ENCODE measurements at regions not wholly inside any gene's neighbourhood (a gene's known extent, or its start where the extent isn't known, plus 50 kb on each side); places are given as distances from the start of the nearest gene placed in this dataset.
"Not testable (repeated sequence)": the region's sequence is repeated elsewhere in the genome, so short reads cannot be mapped to it uniquely, and the experiment has no call there.

DNA sequence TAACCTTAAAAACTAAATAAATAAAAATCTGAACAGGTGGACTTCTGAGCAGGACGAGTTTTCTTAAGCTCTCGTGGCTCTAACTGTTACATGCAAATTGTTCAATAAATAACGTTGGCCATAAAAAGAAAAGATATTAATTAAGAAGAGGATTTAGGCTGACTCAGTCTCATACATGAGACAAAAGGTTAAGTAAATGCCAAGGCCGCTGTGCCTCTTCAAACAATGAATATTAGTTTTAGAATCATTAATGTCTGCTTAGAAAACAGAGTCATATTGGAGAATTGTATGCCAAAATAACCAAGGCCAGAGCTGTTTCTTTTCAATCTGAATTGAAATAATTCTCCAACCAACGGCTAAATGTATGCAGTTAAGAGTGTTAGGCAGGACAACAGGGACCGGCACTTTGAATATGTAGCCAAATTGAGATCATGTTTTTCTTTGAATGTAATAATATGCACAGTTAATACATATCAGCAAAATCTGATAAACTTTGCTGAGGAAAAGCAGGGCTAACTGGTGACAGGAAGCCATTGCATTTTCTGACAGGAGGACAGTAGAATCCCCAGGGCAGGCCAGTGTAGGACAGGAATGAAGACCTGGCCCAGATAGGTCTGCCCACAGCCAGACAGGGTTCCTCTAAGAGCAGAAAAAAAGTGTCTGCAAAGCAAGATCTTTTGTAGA is 1041.4 kb upstream of the FANCL start:
- no peak for DNase-seq (ENCODE audit: low read depth, low spot score)

DNA sequence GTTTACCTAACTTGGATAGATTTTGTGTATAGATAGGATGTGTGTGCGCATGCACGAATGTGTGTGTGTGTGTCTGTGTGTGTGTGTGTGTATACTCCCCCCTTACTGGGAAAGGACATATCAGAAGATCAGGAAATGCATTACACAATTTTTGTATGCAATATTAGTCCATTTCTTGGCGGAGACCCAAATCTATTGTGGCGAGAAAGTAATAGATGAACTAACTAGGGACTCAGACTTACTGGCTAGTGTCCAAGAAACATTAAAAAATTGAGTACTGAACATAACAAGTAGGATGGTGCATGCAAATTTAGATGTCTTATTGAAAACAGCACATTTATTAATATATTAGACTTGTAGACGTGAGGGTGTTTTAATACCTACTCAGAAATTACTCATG is 1036.5 kb upstream of the FANCL start:
- no peak for DNase-seq (ENCODE audit: low read depth, low spot score)

DNA sequence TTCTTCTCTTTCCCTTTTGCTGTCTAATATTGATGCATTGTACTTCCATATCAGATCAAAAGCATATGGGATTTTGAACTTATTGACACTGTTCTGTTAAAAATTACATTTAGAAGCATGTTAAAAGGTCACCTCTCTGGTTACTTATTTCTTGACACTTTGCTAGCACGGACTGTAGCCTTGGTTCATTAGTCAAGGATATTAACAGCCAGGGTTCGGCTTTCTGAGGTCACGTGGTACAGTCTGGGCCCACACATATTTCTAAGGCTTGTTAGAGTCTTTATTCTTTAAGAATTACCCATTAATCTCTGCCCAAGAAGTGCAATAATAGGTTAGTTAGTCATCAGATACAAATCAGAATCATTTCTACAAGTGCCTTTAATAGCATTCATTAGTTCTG is 1035.8 kb upstream of the FANCL start:
- no peak for DNase-seq (ENCODE audit: low read depth, low spot score)

DNA sequence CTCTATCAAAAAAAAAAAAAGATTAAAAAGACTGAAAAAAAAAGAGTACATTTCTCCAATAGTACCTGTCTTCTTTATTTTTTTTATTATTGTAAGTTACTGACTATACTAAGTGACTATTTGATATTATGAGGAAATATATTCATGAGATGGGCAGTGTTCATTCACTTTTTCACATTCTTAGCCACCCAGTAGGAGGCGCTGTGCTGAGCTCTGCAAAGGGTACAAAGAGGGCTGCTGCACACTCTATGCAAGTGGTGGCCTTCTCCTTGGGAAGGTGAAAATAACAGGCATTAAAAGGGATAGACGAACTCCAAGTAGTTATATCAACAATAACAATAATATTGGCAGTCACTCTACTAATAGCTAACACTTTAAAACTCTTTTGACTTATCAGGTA is 1034.9 kb upstream of the FANCL start:
- DNase-seq (ENCODE audit: low read depth, low spot score) = no peak

DNA sequence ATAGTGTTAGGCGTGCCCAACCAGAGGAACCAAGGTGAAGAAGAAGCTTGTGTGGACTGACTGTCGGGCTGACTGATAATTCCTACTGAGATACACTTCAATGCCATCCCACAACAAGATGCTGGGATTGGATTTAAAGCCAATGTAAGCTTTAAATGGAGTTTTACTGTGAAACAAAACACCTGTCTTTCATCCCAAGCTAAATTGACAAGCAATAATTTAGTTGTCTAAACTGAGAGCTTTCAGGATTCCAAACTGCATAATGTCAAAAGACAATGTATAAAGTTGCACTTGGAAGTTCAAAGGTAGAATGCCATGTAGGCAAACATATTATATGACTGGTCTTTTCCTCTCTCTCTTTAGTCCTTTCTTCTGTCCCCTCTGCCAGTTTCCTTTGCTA is 1025.3 kb upstream of the FANCL start:
- no peak for DNase-seq (ENCODE audit: low read depth, low spot score)

DNA sequence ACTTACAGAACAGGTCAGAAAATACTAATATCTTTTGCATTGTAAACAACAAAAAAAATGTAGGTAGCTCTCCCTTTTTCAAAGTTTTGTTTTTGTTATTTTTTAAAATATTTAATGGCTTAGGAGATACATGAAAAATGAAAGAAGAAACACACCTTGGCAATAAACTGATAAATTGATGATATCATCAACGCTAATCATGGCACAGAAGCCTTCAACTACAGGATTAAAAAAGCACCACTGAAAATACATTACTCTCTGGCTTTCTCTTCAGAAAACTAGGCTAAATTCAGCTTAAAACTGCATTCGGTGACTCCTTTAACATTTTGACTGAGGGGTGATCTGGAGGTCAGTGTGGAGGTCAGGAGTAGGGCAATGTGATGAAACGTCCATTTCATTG is 1018.8 kb upstream of the FANCL start:
- DNase-seq (ENCODE audit: low read depth, low spot score) = no peak

DNA sequence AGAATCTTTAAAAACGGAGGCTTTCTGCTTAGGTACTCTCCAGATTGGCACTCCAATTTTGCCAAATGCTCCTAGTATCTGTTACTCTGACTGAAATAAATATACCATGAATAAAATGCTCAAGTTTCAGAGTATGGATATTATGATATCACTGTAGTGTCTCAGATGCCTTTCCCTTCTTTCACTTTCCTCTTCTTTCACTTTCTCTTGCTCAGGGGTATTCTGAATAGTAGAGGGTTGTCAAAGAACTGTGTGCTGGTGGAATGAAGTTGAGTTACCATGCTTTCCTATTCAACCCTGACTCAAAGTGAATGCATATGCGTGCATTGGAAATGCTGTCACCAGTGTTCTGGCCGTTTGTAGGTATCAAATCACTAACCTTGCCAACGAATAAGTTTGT is 1015.2 kb upstream of the FANCL start:
- DNase-seq (ENCODE audit: low read depth, low spot score) = no peak

DNA sequence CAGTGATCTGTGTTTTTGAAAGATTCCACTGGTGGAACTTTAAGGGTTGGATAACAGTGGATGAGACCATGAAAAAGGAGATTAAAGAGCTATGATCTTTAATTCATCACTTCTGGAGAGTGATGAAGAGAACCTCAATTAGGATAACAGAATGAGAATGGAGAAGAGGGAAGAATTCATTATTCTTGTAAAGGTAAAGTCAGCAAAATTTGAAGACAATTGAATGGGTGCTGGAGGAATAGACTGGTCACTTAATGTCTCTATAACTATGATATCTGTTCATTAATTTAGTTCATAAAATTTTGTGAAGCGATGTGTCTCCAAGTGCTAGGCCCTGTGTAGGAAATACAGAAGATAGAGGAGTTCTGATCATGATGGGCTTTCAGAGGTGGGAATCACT is 1013.2 kb upstream of the FANCL start:
- no peak for DNase-seq (ENCODE audit: low read depth, low spot score)

DNA sequence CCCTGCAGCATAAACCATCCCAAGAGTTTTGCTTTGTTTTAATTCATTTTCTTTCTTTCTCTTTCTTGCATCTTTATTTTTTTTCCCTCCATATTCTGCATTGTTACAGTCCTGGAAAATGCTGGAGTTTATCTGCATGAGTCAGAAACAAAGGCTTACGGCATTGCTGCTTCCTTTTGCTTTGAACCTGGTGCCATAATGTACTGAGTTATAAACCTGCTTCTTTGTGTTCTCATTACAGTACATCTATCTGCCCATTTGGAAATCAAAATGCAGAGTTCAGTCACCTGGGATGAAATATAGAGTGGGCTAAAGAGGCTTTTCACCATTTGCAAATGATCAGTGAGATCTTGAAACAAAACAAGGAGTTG is 1009.2 kb upstream of the FANCL start:
- DNase-seq (ENCODE audit: low read depth, low spot score) = no peak

DNA sequence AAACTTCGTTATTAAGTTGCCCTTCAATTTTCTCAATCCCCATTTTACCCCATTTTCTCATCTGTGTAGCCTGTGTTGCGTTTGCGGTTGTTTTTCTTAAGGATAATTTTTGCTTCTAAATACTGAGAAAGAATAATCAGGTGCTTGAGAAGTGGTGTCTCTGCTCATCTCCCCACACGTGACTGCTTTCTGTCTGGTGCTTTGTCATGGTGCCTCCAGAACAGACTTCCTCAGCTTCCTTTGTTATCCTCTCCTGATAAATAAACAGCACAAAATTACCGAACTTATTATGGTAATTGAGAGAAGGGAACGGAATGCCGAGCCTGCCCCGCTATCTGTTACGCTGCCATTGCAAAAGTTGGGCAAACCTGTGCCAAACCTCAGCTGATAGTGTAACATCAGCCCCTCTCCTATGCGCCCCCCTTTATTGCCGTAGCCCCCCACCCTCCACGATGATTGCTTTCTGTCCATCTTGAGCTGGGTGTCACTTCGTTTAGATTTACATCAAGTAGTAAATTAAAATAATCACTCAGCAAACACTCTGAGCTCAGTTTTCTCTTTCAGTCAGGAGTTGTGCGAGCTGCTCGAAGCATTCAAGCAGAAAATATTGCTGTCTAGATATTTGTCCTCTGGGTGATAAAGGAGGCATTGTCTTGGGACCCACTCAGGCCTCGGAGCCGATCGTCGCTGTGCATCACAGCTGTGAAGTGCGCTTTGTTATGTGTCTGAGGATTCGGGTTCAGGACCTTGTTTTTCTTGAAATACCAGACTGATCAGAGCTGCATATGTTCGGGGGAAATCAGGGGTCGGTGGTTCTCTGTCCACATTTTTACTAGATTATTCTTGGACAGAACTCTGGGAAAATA is 1008.5 kb upstream of the FANCL start:
- no peak for DNase-seq (ENCODE audit: low read depth, low spot score)

DNA sequence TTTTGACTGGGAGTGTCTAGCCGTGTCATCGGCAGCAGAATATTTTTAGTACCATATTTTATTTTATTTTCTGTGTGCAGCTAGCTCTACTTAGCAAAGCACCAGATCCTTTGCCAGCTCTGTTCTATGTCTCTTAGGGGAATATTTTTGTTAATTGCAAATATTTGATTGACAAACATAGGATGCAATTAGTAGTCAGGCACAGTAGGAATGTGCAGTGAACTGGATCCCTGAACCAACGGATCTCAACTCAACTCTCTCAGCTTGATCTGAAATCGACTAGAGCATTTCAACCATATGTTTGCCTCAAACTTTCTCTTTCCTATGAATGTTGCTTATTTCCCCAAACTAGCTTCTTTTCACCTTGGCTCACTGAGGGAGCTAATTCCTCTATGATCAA is 998.0 kb upstream of the FANCL start:
- DNase-seq (ENCODE audit: low read depth, low spot score) = no peak

DNA sequence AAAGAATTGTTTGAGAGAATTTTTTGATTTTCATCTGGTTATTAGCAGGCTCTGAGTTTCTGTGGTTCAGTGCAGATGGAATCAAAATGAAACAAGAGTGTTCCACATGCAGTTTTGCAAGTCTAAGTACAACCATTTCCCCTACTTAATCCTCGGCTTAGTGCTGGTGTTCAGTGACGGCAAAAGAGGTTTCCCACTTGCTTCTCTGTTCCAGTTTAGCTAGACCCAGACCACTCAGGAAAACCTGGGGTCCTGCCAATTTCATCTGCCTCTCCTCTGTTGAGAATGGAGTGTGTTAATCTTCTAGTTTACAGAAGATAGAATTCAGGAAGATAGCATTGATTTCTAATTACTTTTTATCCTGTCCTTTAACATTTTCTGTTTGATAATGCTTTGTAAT is 996.2 kb upstream of the FANCL start:
- no peak for DNase-seq (ENCODE audit: low read depth, low spot score)

DNA sequence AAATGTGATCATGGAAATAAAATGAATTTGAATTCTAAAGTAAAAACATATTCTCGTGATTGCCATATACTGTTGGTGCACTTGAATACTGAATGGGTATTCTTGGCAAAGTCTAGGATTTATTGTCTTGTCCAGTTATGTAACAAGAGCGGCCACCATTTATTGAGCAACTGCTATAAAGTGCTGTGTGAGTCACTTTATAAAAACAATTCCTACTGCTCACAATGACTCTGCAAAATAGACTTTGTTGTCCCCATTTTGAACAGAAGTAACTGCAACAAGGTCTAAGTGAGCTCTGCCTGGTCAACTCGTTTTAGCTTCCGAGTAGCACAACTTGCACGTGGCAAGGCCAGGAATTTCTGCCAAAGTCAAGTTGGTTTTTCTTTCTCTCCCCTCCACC is 995.6 kb upstream of the FANCL start:
- no peak for DNase-seq (ENCODE audit: low read depth, low spot score)

DNA sequence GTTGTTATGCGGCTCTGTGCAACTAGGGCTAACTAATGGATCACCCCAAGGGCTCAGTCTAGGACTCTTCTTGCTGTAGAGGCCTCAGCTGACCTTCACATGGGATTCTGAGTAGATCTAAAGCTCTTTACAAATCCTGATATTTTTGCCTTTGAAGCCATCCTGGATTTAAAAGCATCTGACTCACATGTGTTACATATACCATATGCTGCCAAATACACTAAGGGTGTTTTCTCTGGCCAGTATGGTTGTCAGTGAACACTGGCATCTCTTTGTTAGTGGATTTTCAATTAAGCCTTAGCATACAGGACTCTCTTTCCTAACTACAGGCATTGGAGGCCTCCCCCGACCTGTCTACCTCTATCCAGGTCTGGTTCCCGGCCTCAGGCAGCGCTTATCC is 992.8 kb upstream of the FANCL start:
- no peak for DNase-seq (ENCODE audit: low read depth, low spot score)

DNA sequence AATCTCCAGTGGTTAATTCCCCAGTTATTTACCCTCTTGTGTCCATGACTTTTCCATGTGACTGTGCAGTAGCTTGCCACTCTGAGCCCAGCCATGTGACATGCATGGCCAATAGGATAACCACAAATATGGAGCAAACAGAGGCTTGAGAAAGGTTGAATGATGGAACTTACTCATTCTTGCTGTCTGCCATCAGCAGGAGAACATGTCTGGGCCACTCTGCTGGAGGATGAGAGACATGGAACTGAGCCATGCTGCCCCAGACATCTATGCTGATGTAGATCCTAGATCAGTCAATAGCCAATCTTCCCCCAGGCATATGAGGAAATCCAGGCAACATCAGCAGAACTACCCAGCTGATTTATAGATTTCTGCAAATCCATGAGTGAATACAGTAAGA is 992.3 kb upstream of the FANCL start:
- DNase-seq (ENCODE audit: low read depth, low spot score) = no peak

DNA sequence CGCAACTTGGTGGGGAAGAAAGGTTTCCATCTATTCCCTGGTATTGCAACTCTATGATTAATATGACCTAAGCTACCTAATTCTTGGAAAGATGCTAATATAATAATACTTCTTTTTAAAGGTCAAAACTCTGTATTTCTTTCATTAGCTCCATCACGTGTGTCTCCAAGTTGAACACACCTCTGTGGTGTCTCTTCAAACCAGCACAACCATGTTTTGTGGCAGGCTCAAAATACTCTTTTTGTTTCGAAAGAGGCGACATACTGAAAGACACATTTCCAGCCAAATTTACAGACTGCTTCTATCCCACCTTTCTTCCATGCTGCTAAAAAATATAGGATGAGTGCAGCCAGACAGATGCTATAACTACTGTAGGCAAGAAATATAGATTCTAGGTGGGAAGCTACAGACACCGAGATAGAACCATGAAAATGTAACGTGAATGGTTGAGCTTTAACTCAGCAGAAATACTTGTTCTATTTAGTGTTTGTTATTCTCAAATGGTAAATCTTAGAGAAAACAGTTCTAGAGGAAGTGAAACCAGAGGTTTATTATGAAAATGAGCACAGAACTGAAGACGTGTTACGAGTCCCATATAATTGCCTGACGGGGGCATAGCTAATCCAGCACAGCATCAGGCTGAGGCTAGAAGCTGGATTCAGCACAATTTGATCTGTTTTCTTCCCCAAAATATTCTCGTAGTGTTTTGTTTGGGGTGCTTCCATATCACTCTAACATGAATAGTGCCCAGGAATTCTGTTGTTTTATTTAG is 991.5 kb upstream of the FANCL start:
- no peak for DNase-seq (ENCODE audit: low read depth, low spot score)

DNA sequence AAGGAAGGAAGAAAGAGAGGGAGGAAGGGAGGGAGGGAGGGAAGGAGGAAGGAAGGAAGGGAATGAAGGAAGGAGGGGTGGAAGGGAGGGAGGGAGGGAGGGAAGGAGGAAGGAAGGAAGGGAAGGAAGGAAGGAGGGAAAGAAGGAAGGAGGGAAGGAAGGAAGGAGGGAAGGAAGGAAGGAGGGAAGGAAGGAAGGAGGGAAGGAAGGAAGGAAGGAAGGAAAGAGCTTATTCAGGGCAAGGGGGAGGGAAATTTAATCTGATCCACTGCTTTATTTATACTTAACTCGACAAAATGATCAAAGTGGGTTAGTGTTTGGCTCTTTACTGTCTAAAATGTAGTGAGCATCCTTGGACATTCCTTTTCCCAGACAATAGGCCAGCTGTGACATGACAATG is 985.2 kb upstream of the FANCL start:
- not testable (repeated sequence) for DNase-seq (ENCODE audit: low read depth, low spot score)

DNA sequence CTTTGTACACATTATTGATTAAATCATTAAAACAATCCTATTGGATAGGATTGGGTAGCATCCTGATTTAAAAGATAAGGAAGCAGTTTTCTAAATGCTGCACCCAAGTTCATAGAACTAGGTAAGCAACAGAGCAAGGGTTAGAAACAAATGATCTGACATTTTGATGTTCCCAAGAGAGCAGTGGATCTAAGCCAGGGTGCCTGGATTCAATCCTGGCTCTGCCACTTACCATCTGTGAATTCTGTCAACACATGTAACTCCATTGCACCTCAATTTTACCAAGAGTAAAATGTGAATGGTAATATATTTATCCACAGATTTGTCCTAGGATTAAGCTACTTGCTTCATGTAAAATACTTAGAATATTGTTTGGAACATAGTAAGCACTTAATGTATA is 982.6 kb upstream of the FANCL start:
- no peak for DNase-seq (ENCODE audit: low read depth, low spot score)

DNA sequence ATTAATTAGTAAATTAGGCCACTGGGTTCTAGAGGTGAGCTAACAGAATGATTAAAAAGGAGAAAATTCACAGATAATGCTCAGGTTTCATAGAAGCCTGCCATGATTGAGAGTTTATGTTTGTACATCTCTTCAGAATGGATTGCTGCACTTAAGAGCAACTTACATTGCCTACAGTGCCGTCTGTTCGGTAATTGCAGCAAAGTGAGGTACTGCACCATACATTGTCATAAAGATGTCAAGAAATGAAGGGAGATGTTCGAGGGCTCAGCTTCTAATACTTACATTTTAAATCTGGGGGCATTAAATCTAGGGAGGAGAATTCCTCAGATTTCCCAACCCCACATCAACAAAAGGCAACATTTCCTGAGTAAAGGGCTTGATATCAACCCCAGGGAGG is 976.2 kb upstream of the FANCL start:
- no peak for DNase-seq (ENCODE audit: low read depth, low spot score)

DNA sequence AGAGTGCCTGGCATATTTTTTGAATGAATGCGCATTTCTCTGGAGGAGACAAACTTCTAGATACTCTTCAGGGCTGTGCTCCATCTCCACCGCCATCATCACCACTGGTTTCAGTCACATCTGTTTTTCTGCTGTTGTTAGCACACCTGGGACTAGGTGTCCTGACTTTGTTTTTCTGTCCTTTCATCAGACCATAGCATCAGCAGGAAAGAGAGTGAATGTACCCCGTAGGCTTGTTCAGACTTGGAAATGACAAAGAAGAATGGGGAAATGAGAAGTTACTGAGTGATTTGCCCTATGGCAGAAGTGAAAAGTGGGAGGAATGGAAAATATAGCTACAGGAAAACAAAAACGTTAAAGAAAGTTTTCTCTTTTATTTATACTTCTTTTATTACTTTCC is 965.2 kb upstream of the FANCL start:
- DNase-seq (ENCODE audit: low read depth, low spot score) = no peak

DNA sequence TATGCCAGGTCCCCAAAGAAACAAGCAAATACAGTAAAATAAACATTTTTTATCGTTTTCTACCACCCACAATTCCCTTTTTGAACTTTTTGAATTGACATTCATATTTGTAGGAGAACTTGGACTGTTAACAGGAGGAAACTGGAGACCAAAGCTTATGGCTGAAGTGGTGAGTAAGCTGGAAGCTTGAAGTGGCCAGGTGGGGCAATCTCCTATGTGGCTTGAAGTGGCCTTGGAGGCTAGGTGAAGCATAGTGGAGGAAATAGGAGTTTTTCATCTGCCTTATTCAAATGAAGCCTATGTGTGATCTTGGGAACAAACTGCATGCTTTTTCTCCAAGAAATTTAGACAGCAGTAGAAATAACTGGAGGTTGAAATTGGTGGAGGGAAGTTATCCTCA is 962.9 kb upstream of the FANCL start:
- no peak for DNase-seq (ENCODE audit: low read depth, low spot score)

DNA sequence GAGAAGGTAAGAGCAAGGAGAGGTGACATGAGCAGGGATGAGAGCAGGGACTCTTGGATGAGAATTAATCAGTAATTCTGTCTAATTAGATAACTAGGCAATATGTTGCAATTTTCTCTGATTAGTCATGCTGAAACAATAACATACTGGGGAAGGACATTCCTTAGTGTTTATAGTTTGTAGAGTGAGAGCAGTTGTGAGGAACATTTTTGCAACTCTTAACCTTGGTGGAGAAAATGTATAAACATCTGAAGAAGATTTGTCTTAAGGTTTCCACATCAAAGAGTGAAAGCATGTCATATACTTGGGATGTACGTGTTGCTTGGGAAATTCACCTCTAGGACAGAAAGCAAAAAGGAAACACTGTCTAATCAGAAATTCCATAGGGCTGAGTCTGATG is 955.4 kb upstream of the FANCL start:
- no peak for DNase-seq (ENCODE audit: low read depth, low spot score)

DNA sequence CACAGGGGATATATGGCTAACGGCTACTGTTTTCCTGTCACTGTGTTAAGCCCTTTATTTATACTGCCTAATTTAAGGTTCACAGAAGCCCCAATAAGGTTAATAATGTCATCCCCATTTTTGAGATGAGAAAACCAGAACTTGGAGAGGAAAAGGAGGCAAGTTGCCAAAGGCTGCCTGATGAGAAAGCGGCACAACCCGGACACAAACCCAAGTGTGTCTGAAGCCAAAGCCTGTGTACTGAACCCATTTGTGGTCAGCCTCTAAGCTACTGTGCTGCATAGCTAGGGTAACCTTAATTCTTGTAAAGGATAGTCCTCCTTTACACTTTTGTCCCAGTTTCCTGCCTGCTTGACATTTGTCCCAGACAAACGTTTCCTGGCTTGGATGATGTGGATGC is 954.7 kb upstream of the FANCL start:
- no peak for DNase-seq (ENCODE audit: low read depth, low spot score)
